ENCODE measurements at regions not wholly inside any gene's neighbourhood (a gene's known extent, or its start where the extent isn't known, plus 50 kb on each side); places are given as distances from the start of the nearest gene placed in this dataset.

- Mint-ChIP-seq H3K36me3 (no peaks in the 10 kb centered on the region), H3K4me3 (no peak overlapping the region), H3K9me3 (no peaks in the 10 kb centered on the region), H3K4me1 (no peaks in the 10 kb centered on the region), H3K27me3 (ENCODE audit: insufficient read depth, low read depth) (peaks cover 2% of the 10 kb centered on the region), H3K27ac (no peak overlapping the region)
- TF ChIP-seq EZH2 (IDR thresholded peaks at IDR 0.05) (no peak), CTCF (IDR thresholded peaks at IDR 0.05) (no peak), EZH2phosphoT487 (IDR thresholded peaks at IDR 0.05) (no peak)
- H3F3A ChIP-seq (ENCODE audit: low read depth) = no peaks in the 10 kb centered on the region
- no peaks in the 10 kb centered on the region for H4K20me1 ChIP-seq (ENCODE audit: low read depth)
- no peak for DNase-seq (ENCODE audit: low spot score)
- H3K9ac ChIP-seq = no peak overlapping the region
- H3K27ac ChIP-seq = no peak overlapping the region
- H3K36me3 ChIP-seq = no peaks in the 10 kb centered on the region
- no peaks in the 10 kb centered on the region for H3K79me2 ChIP-seq (ENCODE audit: low read depth)
- H2AFZ ChIP-seq (replicated peaks) = no peak overlapping the region
- no peaks in the 10 kb centered on the region for H3K4me1 ChIP-seq
- H3K4me3 ChIP-seq = no peak overlapping the region
- no peak overlapping the region for H3K4me2 ChIP-seq
- no peaks in the 10 kb centered on the region for H3K9me3 ChIP-seq (ENCODE audit: low read depth)
- H3K27me3 ChIP-seq = no peaks in the 10 kb centered on the region
These were observed 416.0 kb downstream of the RAP2B start for GRCh38 chr3:153578046-153578445.

- Histone ChIP-seq H3K79me2 (ENCODE audit: low read depth) (no peaks in the 10 kb centered on the region), H3K9me3 (ENCODE audit: low read depth) (no peaks in the 10 kb centered on the region), H3K4me1 (no peaks in the 10 kb centered on the region), H3K27ac (no peak overlapping the region), H4K20me1 (ENCODE audit: low read depth) (no peaks in the 10 kb centered on the region), H3K9ac (no peak overlapping the region), H3K27me3 (no peaks in the 10 kb centered on the region), H3K4me2 (no peak overlapping the region), H2AFZ (replicated peaks) (no peak overlapping the region), H3F3A (ENCODE audit: low read depth) (no peaks in the 10 kb centered on the region), H3K36me3 (no peaks in the 10 kb centered on the region), H3K4me3 (no peak overlapping the region)
- Mint-ChIP-seq H3K9me3 (peaks cover 2% of the 10 kb centered on the region), H3K36me3 (no peaks in the 10 kb centered on the region), H3K4me1 (no peaks in the 10 kb centered on the region), H3K27me3 (ENCODE audit: insufficient read depth, low read depth) (no peaks in the 10 kb centered on the region), H3K4me3 (no peak overlapping the region), H3K27ac (no peak overlapping the region)
- DNase-seq (ENCODE audit: low spot score) = no peak
- no peak for TF ChIP-seq EZH2 (IDR thresholded peaks at IDR 0.05)
- no peak for TF ChIP-seq EZH2phosphoT487 (IDR thresholded peaks at IDR 0.05)
- TF ChIP-seq CTCF (IDR thresholded peaks at IDR 0.05) = no peak
These were observed 428.0 kb downstream of the RAP2B start for GRCh38 chr3:153590051-153590450.

- H3K4me1 Mint-ChIP-seq = no peaks in the 10 kb centered on the region
- H3K9me3 Mint-ChIP-seq = no peaks in the 10 kb centered on the region
- Histone ChIP-seq H4K20me1 (ENCODE audit: low read depth) (no peaks in the 10 kb centered on the region), H3K9ac (no peak overlapping the region), H2AFZ (replicated peaks) (no peak overlapping the region), H3K4me2 (no peak overlapping the region), H3K4me3 (no peak overlapping the region), H3K79me2 (ENCODE audit: low read depth) (no peaks in the 10 kb centered on the region), H3K4me1 (no peaks in the 10 kb centered on the region), H3K36me3 (no peaks in the 10 kb centered on the region), H3F3A (ENCODE audit: low read depth) (no peaks in the 10 kb centered on the region), H3K27me3 (no peaks in the 10 kb centered on the region), H3K27ac (no peak overlapping the region), H3K9me3 (ENCODE audit: low read depth) (no peaks in the 10 kb centered on the region)
- TF ChIP-seq CTCF (IDR thresholded peaks at IDR 0.05) (no peak), EZH2 (IDR thresholded peaks at IDR 0.05) (no peak), EZH2phosphoT487 (IDR thresholded peaks at IDR 0.05) (no peak)
- no peaks in the 10 kb centered on the region for H3K36me3 Mint-ChIP-seq
- no peak for DNase-seq (ENCODE audit: low spot score)
- no peak overlapping the region for H3K4me3 Mint-ChIP-seq
- no peak overlapping the region for H3K27ac Mint-ChIP-seq
- H3K27me3 Mint-ChIP-seq (ENCODE audit: insufficient read depth, low read depth) = no peaks in the 10 kb centered on the region
These were observed 429.7 kb downstream of the RAP2B start for GRCh38 chr3:153591561-153592245.
